ENCODE measurements at regions not wholly inside any gene's neighbourhood (a gene's known extent, or its start where the extent isn't known, plus 50 kb on each side); places are given as distances from the start of the nearest gene placed in this dataset.

GRCh38 chr17:69883120-69883519 lies 191.9 kb upstream of the KCNJ16 start:
- no peaks in the 10 kb centered on the region for H3K27me3 ChIP-seq (replicated peaks; ENCODE audit: insufficient read depth)
- H3K36me3 ChIP-seq: no peaks in the 10 kb centered on the region
- H3K9me3 ChIP-seq: no peaks in the 10 kb centered on the region
- H3K27ac ChIP-seq: no peak overlapping the region
- H3K4me1 ChIP-seq (ENCODE audit: control insufficient read depth in 1 of 2, low read depth in 2 of 2): peaks cover 0 to 5% of the 10 kb centered on the region in 2 donors
- DNase-seq (ENCODE audit: low spot score) (no peak), ATAC-seq (ENCODE audit: insufficient number of reproducible peaks, low FRiP score, low read depth) (no peak)
- no peak overlapping the region for H3K4me3 ChIP-seq
- no peak for TF ChIP-seq CTCF (IDR thresholded peaks at IDR 0.05)

DNA sequence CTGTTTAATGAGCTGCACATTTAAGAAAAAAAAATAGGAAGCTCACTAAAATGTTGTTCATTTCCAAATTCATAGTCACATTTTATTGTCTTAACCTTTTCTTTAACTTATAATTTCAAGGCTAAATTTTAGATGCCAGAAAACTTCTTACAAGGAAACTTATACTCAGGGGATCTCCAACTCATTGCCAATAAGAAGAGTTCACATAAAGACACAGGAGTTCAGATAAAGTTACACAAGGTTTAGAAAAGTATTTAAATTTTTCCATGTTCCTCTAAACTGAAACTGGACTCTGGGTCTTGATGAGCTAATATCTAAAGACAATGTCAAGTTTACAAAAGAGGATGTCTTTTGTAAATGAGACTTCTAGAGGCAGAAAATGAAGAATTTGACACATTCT lies 190.7 kb upstream of the KCNJ16 start:
- Histone ChIP-seq H3K9me3 (no peaks in the 10 kb centered on the region), H3K4me3 (no peak overlapping the region), H3K27ac (no peak overlapping the region), H3K36me3 (no peaks in the 10 kb centered on the region), H3K4me1 (ENCODE audit: control insufficient read depth in 1 of 2, low read depth in 2 of 2) (peaks cover 0 to 5% of the 10 kb centered on the region in 2 donors), H3K27me3 (replicated peaks; ENCODE audit: insufficient read depth) (no peaks in the 10 kb centered on the region)
- DNase-seq (ENCODE audit: low spot score) (no peak), ATAC-seq (ENCODE audit: insufficient number of reproducible peaks, low FRiP score, low read depth) (no peak)
- TF ChIP-seq CTCF (IDR thresholded peaks at IDR 0.05): no peak

DNA sequence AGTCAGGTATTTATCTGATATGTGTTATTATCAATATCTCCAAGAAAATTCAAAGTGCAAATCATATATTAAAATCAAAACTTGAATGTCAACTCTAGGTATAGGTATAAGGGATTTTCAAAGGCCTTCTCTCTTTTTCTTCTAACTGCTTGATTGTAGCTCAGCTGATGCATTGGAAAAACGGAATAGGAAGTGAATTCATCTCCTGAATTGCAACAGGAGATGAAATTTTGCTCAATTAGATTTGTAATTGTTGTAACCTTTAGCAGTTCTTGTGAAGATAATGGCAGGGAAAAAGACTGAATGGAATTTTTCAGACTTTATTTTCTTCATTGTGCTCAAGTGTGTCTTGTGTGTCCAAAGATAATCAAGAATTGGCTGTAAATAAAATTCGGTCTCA lies 190.2 kb upstream of the KCNJ16 start:
- no peaks in the 10 kb centered on the region for H3K9me3 ChIP-seq
- no peak overlapping the region for H3K27ac ChIP-seq
- no peaks in the 10 kb centered on the region for H3K27me3 ChIP-seq (replicated peaks; ENCODE audit: insufficient read depth)
- H3K4me1 ChIP-seq (ENCODE audit: control insufficient read depth in 1 of 2, low read depth in 2 of 2): peaks cover 0 to 5% of the 10 kb centered on the region in 2 donors
- TF ChIP-seq CTCF (IDR thresholded peaks at IDR 0.05): no peak
- ATAC-seq (ENCODE audit: insufficient number of reproducible peaks, low FRiP score, low read depth) (no peak), DNase-seq (ENCODE audit: low spot score) (no peak)
- H3K4me3 ChIP-seq: no peak overlapping the region
- no peaks in the 10 kb centered on the region for H3K36me3 ChIP-seq

DNA sequence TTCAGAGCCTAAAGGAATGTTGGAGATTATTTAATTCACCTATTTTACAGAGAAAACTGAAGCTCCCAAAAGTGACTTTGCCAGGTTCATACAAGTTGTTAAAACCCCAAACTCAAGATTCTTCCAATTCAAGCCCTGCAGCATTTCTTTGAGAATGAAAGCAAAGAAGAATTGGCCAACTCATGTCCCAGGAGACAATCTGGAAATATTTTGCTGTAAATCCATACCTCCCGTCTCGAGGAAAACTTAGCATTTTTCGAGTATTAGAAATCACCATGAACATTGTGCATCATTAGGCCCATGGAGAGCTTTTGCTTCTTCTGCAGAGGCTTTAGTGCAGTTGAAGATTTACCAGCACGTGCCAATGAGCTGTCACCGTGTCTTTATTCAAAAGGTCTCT lies 176.4 kb upstream of the KCNJ16 start:
- TF ChIP-seq CTCF (IDR thresholded peaks at IDR 0.05): no peak
- no peaks in the 10 kb centered on the region for H3K36me3 ChIP-seq
- H3K4me1 ChIP-seq (ENCODE audit: control insufficient read depth in 1 of 2, low read depth in 2 of 2): no peaks in the 10 kb centered on the region
- no peaks in the 10 kb centered on the region for H3K27me3 ChIP-seq (replicated peaks; ENCODE audit: insufficient read depth)
- no peak for ATAC-seq (ENCODE audit: insufficient number of reproducible peaks, low FRiP score, low read depth)
- no peak for DNase-seq (ENCODE audit: low spot score)
- H3K9me3 ChIP-seq: no peaks in the 10 kb centered on the region
- no peak overlapping the region for H3K27ac ChIP-seq
- no peak overlapping the region for H3K4me3 ChIP-seq

DNA sequence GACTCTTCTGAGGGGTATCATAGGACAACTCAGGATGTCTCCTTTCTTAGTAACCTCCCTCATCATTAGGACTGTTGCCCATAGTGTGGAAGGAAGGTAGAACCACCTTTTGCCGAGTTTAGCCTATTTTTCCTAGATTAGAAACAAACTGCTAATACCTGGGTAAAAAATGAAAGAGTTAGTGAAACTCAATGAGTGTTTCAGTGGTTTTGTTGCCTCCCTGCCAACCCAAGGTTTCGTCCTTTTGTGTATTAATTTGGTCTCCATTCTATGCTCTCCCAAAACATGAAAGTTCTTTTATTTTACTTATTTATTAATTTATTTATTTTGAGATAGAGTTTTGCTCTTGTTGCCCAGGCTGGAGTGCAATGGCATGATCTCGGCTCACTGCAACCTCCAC lies 174.9 kb upstream of the KCNJ16 start:
- no peak for ATAC-seq (ENCODE audit: insufficient number of reproducible peaks, low FRiP score, low read depth)
- TF ChIP-seq CTCF (IDR thresholded peaks at IDR 0.05): no peak
- H3K4me1 ChIP-seq (ENCODE audit: control insufficient read depth in 1 of 2, low read depth in 2 of 2): no peaks in the 10 kb centered on the region
- no peaks in the 10 kb centered on the region for H3K36me3 ChIP-seq
- H3K9me3 ChIP-seq: no peaks in the 10 kb centered on the region
- H3K4me3 ChIP-seq: no peak overlapping the region
- H3K27me3 ChIP-seq (replicated peaks; ENCODE audit: insufficient read depth): no peaks in the 10 kb centered on the region
- H3K27ac ChIP-seq: no peak overlapping the region
- DNase-seq (ENCODE audit: low spot score): no peak

All from thoracic aorta (tissue), 2 donors.